Upper lobe of right lung (tissue), 1 donor: ENCODE measurements at regions not wholly inside any gene's neighbourhood (a gene's known extent, or its start where the extent isn't known, plus 50 kb on each side); places are given as distances from the start of the nearest gene placed in this dataset.

Source experiments
- ATAC-seq: fragments of 200-7000 bp; cut with Tn5 transposase; one replicate; pipeline ENCODE4 v1.9.1; 2020; ENCODE audit warnings: mild to moderate bottlenecking, moderate library complexity
- DNase-seq: peaks from one replicate; pipeline ENCODE4 v3.0.0-alpha.2; 2020
- H3K27ac ChIP-seq: fragments of 200-600 bp; one replicate; pipeline ENCODE4 v1.8.0; 2022
- H3K27me3 ChIP-seq: fragments of 200-600 bp; one replicate; pipeline ENCODE4 v1.8.0; 2022; ENCODE audit warnings: mild to moderate bottlenecking
- H3K36me3 ChIP-seq: fragments of 200-600 bp; one replicate; pipeline ENCODE4 v1.8.0; 2022
- H3K4me1 ChIP-seq: fragments of 200-600 bp; one replicate; pipeline ENCODE4 v1.8.0; 2022
- H3K4me3 ChIP-seq: fragments of 200-600 bp; one replicate; pipeline ENCODE4 v1.8.0; 2022; ENCODE audit warnings: mild to moderate bottlenecking
- H3K9me3 ChIP-seq: fragments of 200-600 bp; one replicate; pipeline ENCODE4 v1.8.0; 2022
- intact Hi-C: fragments of 100-400 bp; cut with DNase I; formaldehyde crosslinking; loops from one replicate; pipeline ENCODE4 v1.11.0; 2022
- TF ChIP-seq, protein P1 (sequence below): fragments of 200-600 bp; IDR thresholded peaks from one replicate; pipeline ENCODE4 v1.8.0; 2022; ENCODE audit warnings: antibody characterized with exemption
- donor health status: DM: no; HTN: yes; CAD: no; lungs with severe emphysema.

DNA sequence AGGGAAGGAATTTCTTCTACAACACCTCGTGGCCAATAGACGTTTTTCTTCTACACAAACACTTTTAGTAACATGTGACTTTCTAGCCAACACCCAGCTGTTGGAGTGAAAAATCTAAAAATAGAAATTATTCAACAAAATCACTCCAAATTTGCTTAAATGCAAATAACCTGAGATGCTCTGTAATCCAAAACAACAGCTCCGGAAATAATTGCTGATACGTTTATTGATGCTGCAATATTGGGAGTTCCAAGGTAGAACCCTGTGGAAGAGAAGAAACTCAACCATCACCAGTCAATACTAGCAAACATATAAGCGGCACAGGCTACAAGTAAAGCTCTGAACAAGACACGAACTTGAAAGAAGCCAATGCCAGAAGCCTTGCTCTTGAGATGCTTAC lies 230.6 kb downstream of the ALDH8A1 start:
- TF ChIP-seq, protein P1, sequence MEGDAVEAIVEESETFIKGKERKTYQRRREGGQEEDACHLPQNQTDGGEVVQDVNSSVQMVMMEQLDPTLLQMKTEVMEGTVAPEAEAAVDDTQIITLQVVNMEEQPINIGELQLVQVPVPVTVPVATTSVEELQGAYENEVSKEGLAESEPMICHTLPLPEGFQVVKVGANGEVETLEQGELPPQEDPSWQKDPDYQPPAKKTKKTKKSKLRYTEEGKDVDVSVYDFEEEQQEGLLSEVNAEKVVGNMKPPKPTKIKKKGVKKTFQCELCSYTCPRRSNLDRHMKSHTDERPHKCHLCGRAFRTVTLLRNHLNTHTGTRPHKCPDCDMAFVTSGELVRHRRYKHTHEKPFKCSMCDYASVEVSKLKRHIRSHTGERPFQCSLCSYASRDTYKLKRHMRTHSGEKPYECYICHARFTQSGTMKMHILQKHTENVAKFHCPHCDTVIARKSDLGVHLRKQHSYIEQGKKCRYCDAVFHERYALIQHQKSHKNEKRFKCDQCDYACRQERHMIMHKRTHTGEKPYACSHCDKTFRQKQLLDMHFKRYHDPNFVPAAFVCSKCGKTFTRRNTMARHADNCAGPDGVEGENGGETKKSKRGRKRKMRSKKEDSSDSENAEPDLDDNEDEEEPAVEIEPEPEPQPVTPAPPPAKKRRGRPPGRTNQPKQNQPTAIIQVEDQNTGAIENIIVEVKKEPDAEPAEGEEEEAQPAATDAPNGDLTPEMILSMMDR: no peak
- no peaks in the 10 kb centered on the region for H3K9me3 ChIP-seq
- ATAC-seq (no peak), DNase-seq (no peak)
- no peak overlapping the region for H3K4me3 ChIP-seq
- H3K36me3 ChIP-seq: no peaks in the 10 kb centered on the region
- peak overlapping the region; percentile 69 for H3K27ac ChIP-seq
- intact Hi-C loops: no loop called here
- H3K4me1 ChIP-seq: peaks cover 43% of the 10 kb centered on the region
- no peaks in the 10 kb centered on the region for H3K27me3 ChIP-seq

DNA sequence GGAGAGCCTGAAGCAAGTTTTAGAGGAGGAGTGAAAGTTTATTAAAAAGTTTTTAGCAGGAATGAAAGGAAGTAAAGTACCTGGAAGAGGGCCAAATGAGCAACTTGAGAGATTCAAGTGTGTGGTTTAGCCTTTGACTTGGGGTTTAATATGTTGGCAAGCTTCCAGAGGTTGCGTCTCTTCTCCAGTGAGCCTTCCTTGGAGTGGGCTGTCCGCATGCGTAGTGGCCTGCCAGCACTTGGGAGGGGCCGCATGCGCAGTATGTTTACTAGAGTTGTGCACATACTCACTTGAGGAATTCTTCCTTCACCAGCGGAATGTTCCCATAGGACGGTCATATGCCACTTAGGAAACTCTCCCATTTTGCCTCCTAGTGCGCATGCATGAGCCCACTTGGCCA lies 235.2 kb downstream of the ALDH8A1 start:
- no peaks in the 10 kb centered on the region for H3K36me3 ChIP-seq
- peaks cover 21% of the 10 kb centered on the region for H3K4me1 ChIP-seq
- H3K4me3 ChIP-seq: peak overlapping the region; percentile 32
- DNase-seq (peak; percentile 92), ATAC-seq (peak; percentile 94)
- H3K27me3 ChIP-seq: no peaks in the 10 kb centered on the region
- intact Hi-C loops: no loop called here
- TF ChIP-seq, protein P1: no peak
- no peaks in the 10 kb centered on the region for H3K9me3 ChIP-seq
- peak overlapping the region; percentile 76 for H3K27ac ChIP-seq

DNA sequence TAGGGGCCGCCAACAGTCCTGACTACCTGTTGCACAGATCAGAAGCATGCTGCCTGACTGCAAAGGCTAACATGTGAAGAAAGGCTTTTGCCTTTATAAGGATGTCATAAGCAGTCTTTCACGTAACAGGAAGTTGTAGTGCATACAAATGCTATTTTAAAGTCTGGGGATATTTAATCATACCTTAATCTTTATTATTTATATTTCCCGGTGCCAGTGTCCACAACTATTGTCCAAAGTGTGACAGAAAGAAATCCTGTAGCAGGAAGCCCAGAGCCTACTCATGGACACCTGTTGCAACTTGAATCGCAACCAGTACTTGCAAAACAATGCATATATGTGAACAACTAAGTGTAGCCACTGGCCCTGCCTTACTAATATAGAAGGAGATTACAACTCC lies 235.8 kb downstream of the ALDH8A1 start:
- intact Hi-C loops: no loop called here
- DNase-seq (no peak), ATAC-seq (peak; percentile 63)

DNA sequence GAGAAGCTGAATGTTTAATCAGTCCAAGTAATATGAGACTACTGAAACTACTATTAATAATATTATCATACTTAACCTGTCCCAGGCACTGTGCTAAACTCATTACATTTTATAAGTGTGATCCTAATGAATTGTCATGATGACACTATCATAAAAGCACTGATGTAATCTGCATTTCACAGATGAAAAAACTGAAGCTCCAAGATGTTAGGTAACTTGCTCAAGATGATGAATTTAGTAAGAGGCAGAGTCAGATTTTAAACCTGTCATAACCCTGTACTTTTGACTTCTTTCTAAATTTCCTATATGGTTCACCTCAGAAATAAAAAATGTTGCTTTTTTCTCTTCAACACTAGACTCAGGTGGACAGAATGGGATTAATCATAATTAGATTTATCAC lies 237.6 kb downstream of the ALDH8A1 start:
- DNase-seq (no peak), ATAC-seq (no peak)
- H3K36me3 ChIP-seq: no peaks in the 10 kb centered on the region
- peaks cover 14% of the 10 kb centered on the region for H3K4me1 ChIP-seq
- H3K9me3 ChIP-seq: no peaks in the 10 kb centered on the region
- H3K4me3 ChIP-seq: no peak overlapping the region
- TF ChIP-seq, protein P1: no peak
- intact Hi-C loops: no loop called here
- no peak overlapping the region for H3K27ac ChIP-seq
- no peaks in the 10 kb centered on the region for H3K27me3 ChIP-seq

More for the DNA sequence above, 235.8 kb downstream of the ALDH8A1 start:
- TF ChIP-seq, protein P1: no peak
- no peaks in the 10 kb centered on the region for H3K36me3 ChIP-seq
- peak overlapping the region; percentile 76 for H3K27ac ChIP-seq
- H3K9me3 ChIP-seq: no peaks in the 10 kb centered on the region
- peaks cover 15% of the 10 kb centered on the region for H3K4me1 ChIP-seq
- H3K4me3 ChIP-seq: peak overlapping the region; percentile 32
- no peaks in the 10 kb centered on the region for H3K27me3 ChIP-seq

DNA sequence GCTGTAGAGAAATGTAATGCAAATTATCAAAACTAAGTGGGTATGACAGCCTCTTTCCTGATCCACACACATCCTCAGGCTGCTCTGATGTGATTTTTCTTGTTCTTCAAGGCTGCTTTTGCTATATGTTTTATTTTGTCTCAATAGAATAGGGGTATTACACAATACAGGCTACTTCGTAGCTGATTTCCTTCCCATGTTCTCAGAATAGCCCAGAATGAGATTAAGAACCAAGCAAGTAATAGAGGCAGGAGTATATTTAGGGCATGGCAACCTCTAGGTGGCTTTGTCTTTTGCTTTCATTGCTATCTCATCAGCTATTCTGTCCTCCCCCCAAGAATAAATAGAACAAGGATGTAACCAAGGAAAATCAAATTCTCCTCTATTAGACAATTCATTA lies 241.8 kb downstream of the ALDH8A1 start:
- Histone ChIP-seq H3K27me3 (no peaks in the 10 kb centered on the region), H3K4me3 (no peak overlapping the region), H3K36me3 (no peaks in the 10 kb centered on the region), H3K4me1 (peaks cover 3% of the 10 kb centered on the region), H3K27ac (no peak overlapping the region), H3K9me3 (no peaks in the 10 kb centered on the region)
- DNase-seq (no peak), ATAC-seq (no peak)
- intact Hi-C loops: no loop called here
- TF ChIP-seq, protein P1: no peak
